ENCODE measurements at regions not wholly inside any gene's neighbourhood (a gene's known extent, or its start where the extent isn't known, plus 50 kb on each side); places are given as distances from the start of the nearest gene placed in this dataset.

- no peak for TF ChIP-seq POLR2A (IDR thresholded peaks at IDR 0.05)
- TF ChIP-seq, protein P1, sequence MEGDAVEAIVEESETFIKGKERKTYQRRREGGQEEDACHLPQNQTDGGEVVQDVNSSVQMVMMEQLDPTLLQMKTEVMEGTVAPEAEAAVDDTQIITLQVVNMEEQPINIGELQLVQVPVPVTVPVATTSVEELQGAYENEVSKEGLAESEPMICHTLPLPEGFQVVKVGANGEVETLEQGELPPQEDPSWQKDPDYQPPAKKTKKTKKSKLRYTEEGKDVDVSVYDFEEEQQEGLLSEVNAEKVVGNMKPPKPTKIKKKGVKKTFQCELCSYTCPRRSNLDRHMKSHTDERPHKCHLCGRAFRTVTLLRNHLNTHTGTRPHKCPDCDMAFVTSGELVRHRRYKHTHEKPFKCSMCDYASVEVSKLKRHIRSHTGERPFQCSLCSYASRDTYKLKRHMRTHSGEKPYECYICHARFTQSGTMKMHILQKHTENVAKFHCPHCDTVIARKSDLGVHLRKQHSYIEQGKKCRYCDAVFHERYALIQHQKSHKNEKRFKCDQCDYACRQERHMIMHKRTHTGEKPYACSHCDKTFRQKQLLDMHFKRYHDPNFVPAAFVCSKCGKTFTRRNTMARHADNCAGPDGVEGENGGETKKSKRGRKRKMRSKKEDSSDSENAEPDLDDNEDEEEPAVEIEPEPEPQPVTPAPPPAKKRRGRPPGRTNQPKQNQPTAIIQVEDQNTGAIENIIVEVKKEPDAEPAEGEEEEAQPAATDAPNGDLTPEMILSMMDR (IDR thresholded peaks at IDR 0.05): no peak
Measured at GRCh38 chr6:85077098-85077497, 312.7 kb upstream of the TBX18 start.
